SK-MEL-5 (cell line): ENCODE measurements at regions not wholly inside any gene's neighbourhood (a gene's known extent, or its start where the extent isn't known, plus 50 kb on each side); places are given as distances from the start of the nearest gene placed in this dataset.
"Not testable (repeated sequence)": the region's sequence is repeated elsewhere in the genome, so short reads cannot be mapped to it uniquely, and the experiment has no call there.

Experiments used
- DNase-seq: peaks from one replicate; pipeline ENCODE4 v3.0.0-alpha.2; 2016; ENCODE audit warnings: low read depth, low spot score
- in situ Hi-C: cut with HindIII; loops from 2 replicates; pipeline ENCODE4 v1.10.0; 2016; ENCODE audit warnings: low sequenced_read_pairs, high pct_unique_total_duplicates, low pct_unique_long_range_greater_than_20kb

- in situ Hi-C loops: no loop called here
- no peak for DNase-seq
Observed at GRCh38 chr6:11961923-11962322, 50.2 kb upstream of the HIVEP1 start.

- in situ Hi-C loops: no loop called here
- no peak for DNase-seq
Observed at GRCh38 chr6:11960909-11961779, 51.0 kb upstream of the HIVEP1 start.

GRCh38 chr6:11956781-11957180 is 55.3 kb upstream of the HIVEP1 start:
- DNase-seq: no peak
- in situ Hi-C loops: no loop called here

- in situ Hi-C loops: no loop called here
Observed at GRCh38 chr6:11953641-11954040, 58.5 kb upstream of the HIVEP1 start.

GRCh38 chr6:11952316-11952715 is 59.8 kb upstream of the HIVEP1 start:
- DNase-seq: no peak
- in situ Hi-C loops: no loop called here

More at GRCh38 chr6:11953641-11954040, 58.5 kb upstream of the HIVEP1 start:
- DNase-seq: no peak

- DNase-seq: no peak
- in situ Hi-C loops: no loop called here
Observed at GRCh38 chr6:11951868-11952267, 60.2 kb upstream of the HIVEP1 start.

GRCh38 chr6:11950109-11950508 is 62.0 kb upstream of the HIVEP1 start:
- no peak for DNase-seq
- in situ Hi-C loops: no loop called here

- in situ Hi-C loops: no loop called here
- no peak for DNase-seq
Observed at GRCh38 chr6:11947575-11947974, 64.5 kb upstream of the HIVEP1 start.

- DNase-seq: peak; percentile 41
- in situ Hi-C loops: no loop called here
Observed at GRCh38 chr6:11947063-11947462, 65.0 kb upstream of the HIVEP1 start.

GRCh38 chr6:11944111-11944510 is 68.0 kb upstream of the HIVEP1 start:
- in situ Hi-C loops: no loop called here
- no peak for DNase-seq

GRCh38 chr6:11943060-11943459 is 69.1 kb upstream of the HIVEP1 start:
- in situ Hi-C loops: no loop called here
- no peak for DNase-seq

GRCh38 chr6:11942185-11942864 is 69.8 kb upstream of the HIVEP1 start:
- in situ Hi-C loops: no loop called here
- DNase-seq: no peak

GRCh38 chr6:11940532-11941166 is 71.5 kb upstream of the HIVEP1 start:
- in situ Hi-C loops, DNase-seq: not testable (repeated sequence)

GRCh38 chr6:11938285-11938890 is 73.7 kb upstream of the HIVEP1 start:
- in situ Hi-C loops: no loop called here
- no peak for DNase-seq

- DNase-seq: no peak
- in situ Hi-C loops: no loop called here
Observed at GRCh38 chr6:11934638-11935037, 77.5 kb upstream of the HIVEP1 start.

GRCh38 chr6:11932892-11933291 is 79.2 kb upstream of the HIVEP1 start:
- DNase-seq, in situ Hi-C loops: not testable (repeated sequence)

- no peak for DNase-seq
- in situ Hi-C loops: no loop called here
Observed at GRCh38 chr6:11931296-11932035, 80.6 kb upstream of the HIVEP1 start.
